Kidney capillary endothelial cell (primary cell): ENCODE measurements at regions not wholly inside any gene's neighbourhood (a gene's known extent, or its start where the extent isn't known, plus 50 kb on each side); places are given as distances from the start of the nearest gene placed in this dataset.

Experiments
- DNase-seq: peaks from one replicate; pipeline ENCODE4 v3.0.0-alpha.2; 2018; ENCODE audit warnings: low spot score

DNA sequence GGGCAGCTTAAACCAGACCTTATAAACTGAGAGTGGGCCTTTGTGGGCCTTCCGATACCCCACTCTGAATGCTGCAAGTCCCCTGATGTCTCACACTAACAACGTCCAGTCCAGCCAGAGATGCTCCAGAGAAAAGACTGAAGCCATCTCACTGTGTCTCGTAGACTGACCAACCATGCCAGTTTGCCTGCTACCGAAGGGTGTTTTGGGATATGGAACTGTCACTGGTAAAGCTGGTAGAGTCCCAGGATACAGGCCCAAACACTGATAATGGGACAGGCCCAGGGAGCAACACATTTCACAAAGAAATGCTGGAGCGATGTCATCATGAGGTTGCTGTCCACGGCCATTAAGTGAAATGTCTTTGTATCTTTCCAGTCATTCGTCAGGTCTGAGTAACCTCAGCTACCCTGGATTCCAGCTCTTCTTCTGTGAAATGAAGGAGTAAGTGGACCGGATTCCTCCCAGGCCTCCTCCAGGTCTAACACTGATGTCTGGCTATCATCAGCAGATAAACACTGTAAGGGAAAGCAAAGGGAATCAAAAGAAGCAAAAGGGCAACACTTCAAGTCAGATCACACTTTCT lies 81.6 kb downstream of the SLC5A7 start:
- no peak for DNase-seq

DNA sequence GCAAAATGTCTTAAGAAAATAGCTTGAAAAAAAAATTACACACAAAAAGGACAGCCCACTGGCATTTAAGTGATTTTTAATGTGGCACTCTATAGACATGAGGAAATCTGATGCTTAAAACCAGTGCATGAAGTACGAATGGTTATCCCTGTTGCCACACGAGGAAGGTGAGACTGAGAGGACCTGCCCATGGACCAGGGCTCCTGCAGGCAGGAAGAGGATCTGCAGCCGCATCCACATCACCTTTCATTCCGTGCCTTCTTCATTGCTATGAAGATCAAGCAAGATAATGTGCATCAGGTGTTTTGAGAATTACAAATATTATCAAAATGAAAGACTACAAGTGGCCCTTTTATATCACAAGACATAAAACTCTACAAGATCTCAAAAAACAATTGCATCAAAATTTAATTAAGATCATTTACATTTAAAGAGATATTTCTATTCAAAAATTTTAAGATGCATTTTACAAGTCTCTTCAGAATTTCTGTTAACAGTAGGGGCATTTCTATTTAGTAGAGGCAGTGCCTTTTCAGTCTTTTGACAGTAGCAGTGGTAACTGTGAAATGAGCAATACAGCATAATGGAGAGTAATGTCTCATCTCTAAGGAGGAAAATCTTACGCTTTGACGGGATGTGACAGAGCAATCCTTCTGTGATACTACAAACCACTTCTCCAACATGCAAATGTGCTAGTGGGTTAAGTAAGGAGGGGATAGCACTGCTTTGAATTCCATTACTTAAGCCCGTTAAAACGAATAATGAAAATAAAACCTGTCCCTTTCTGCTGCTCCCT lies 83.4 kb downstream of the SLC5A7 start:
- no peak for DNase-seq

DNA sequence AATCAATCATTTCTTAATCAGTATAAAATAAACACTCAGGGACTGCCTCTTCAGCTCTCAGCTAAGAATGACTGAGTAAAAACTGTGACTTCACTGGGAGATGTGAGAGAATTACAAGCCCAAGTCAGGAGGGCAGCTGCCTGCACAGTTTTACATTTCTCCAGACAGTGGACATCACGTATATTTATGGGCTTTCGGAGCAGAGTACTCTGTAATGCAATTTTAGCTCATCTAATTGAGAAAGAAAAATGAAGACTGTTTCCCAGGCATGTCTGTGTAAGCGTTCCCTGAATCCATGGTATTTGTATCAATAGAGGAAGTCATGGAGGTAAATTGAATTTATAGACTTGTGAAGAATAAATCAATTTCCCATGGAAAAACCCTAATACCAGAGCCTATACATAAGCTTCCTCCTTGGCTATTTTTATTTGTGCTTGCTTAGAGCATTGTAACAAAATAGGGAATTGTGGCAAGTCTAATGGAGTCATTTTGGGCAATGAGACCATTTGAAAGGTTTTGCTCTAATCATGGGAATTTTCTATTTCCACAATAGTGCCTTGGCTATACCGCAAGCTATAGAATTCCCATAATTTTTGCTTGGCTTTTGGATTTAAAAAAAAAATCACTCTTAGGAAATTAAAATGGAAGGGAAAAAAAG lies 87.2 kb downstream of the SLC5A7 start:
- DNase-seq = no peak

DNA sequence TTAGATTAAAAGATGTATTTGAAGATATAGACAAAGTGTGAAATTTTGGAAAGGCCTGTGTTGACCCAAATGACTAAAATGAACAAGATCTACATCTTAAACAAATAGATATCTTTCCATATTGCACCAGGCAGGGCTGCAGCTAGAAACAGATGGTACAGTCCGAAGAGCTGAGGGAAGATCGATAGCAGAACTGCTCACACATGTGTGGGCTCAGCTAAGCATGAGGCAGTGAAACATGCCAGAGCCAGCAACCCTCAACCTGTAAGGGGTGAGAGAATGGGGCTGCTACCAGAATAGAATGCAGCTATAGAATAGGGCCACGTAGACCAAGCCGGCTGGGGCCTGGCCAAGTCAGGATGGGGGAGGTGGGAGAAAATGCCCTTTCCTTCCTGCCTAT lies 87.8 kb downstream of the SLC5A7 start:
- no peak for DNase-seq

DNA sequence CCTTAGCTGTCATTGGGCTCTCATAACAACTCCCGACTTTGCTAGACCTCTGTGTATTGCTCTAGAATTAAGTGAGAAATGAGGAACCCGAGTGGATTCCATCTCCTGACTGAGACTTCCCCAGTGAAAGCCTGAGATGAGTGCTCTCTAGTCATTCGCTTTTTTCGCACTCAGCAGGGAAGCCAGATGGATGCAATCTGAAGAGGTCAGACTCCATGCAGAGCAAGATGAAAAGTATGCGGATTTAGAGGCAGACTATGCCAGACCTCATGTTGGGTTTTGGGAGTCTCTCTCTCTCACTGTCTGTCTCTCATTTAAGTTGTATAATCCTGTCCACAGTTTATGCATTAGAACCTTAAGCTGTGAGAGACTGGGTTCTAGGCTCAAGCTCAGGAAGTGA lies 88.6 kb downstream of the SLC5A7 start:
- no peak for DNase-seq

DNA sequence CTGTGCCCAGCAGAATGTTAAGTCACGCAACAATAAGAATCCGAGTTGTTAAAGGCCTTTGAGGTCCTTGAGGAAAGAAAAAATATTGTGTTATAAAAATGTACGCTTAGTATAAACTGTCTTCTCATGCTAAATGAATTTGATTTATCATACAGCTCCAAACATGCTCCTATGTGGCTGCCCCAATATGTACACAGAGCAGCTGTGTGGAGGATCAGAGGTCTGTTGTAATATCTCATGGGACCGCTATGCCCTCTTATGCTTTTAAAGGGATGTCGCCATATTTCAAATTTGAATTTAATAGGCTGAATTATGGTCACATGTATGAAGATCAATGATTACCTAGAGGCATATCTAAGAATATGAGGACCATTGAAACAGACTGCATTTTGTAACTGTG lies 90.2 kb downstream of the SLC5A7 start:
- no peak for DNase-seq

DNA sequence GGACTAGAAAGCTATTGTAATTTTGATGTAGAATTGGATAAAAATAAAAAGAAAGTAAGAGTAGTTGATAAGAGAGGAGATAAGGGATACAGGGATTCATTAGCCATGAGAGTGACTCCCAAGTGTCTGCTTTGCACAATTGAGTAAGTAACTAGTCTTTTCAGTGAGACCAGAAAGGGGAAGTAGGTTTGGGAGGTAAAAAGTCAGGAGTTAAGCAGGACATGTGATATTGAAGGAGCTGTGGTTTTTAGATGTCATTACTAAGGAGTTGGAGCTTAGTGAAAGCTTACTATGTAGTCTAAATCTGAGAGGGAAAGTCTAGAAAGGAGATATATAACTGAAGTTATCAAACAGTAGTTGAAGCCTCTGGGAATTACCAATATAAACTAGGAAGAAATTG lies 93.4 kb downstream of the SLC5A7 start:
- DNase-seq = no peak

DNA sequence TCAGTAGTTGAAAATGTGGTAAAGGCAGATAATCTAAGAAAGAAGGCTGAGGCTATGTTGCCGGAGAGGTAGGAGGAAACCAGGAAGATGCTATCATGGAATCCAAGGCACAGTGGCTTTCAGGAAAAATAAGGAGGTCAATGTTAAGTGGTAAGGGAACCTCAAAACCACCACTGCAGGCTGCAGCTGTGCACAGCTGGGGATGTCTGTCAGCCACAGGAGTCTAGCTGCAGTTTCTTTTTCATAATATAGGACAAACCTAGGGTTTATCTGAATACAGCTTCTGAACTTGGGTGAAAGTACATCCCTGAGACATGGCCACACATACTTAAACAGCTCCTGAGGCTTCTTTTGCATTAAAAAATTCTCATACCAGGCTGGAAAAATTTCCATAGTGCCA lies 93.9 kb downstream of the SLC5A7 start:
- no peak for DNase-seq

DNA sequence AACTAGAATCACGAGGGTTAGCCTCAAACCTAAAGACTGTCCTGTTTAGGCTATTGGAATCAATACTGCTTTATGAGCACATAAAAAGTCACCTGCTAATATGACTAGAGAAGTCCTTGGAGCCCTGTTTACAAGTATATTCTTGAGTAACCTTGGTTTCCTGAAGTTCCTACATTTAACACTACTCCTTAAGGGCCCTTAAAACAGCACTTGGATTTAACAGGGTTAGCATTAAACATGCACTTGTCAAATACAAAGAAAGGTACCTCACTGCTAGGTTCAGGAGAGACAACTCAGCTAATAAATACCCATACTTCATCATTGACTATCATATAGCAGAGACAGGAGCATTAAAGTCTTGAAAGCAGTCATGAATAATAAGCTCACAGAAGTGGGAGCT lies 96.7 kb downstream of the SLC5A7 start:
- DNase-seq = no peak

DNA sequence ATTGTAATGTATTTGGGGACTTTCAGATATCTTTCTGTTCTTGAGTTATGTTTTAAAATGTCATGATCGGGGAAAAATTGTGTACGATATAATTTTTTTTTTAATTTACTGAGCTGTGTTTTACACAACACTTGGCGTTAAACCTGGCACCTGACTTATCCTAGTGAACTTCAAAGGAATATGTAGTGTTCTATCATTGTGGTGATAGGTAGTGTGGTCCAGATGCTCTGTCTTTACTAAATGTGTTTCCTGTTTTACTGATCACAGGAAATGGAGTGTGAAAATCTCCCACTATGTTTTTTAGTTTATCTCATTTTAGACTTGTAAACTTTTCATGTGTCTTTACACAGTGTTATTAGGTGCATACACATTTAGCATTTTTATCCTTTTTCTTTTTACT lies 98.0 kb downstream of the SLC5A7 start:
- no peak for DNase-seq

DNA sequence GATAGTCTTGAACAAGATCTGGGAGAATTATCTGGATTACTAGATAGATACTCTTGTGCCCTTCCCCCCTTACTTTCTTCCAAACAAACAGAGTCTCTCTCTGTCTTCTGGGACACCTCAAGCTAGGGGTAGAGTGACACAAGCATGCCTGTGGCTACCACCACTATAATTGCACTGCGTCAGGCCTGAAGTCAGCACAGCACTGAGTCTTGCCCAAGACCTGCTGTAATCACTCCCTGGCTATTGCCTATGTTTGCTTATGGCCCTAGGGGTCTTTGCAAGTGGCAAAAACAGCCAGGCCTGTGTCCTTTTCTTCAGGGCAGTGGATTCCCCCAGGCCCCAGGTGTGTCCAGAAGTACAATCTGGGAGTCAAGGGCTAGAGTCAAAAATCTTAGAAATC lies 106.6 kb downstream of the SLC5A7 start:
- DNase-seq = no peak

DNA sequence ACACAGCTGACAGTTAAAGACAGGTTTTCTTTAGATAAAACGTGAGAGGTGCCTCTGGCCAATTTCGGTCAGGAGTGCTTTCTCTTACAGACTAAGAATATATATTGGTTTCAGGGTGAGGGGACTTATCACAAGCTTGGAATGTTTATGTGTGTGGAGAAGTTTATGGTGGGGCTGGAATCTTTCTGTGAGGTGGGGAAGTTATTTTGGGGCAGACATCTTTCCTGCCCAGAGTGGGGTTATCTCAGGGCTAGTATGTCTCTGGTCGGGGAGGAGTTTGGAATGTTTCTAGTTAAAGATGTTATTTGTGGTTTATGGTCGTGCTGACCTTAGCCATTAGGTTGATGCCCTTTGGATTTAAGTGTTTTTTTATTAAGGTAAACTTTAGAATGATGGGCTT lies 115.2 kb downstream of the SLC5A7 start:
- DNase-seq = no peak

DNA sequence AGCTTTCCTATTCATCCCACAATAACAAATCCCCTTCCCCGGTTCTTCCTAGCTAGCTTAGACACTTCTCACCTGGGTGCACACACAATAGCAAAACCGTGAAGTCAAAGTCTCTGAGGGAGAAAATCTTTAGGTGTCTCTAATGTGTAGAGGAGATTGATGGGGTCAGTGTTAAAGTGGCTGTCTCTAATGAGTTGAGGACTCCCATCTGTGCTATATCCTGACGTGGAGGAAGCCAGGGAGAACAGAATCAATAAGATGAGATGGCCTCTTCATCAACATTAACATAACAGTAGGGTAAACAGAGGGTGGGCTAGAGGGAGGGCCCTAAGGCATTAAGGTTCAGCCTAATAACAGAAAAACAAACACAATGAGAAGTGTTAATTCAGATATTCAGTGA lies 120.4 kb downstream of the SLC5A7 start:
- DNase-seq = no peak

DNA sequence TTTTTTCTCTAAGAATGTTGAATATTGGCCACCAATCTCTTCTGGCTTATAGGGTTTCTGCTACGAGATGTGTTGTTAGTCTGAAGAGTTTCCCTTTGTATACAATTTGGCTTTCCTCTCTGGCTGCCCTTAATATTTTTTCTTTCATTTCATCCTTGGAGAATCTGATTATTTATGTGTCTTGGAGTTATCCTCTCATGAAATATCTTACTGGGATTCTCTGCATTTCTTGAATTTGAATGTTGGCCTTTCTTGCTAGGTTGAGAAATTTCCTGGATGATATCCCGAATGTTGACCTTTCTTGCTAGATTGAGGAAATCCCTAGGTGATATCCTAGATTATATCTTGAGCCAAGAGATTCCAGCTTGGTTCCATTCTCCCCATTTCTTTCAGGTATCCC lies 125.6 kb downstream of the SLC5A7 start:
- no peak for DNase-seq

DNA sequence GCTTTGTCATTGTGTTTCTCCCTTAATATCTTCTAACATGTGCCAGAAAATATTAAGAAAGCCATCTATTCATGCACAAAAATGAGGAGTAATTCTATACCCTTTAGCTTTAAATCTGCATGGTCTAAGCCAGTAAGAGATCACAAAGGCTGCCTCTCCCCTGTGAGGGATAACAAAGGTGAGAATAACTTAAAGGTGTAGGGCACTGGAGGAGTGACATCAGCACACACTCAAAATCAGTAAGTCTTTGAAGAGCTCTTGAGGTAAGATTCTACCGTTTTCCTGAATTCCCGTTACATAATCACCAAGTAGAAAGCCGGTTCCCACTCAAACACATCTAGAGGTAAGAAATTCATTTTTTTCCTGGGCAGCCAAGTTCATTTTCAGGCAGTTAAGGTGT lies 123.9 kb upstream of the SULT1C3 start:
- DNase-seq = no peak

DNA sequence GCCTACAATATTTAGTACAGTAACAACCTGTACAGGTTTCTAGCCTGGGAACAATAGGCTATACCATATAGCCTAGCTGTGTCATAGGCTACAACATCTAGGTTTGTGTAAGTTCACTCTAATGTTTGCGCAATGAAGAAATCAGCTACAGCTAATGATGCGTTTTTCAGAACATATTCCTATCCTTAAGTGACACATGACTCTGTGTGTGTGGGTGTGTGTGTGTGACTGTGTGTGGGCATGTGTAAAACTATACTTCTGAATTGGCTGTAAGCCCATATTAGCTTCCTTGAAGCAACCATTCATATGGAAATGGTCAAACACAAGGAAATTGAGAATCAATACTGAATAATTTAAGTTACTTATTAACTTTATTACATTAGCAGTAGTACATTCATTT lies 120.8 kb upstream of the SULT1C3 start:
- no peak for DNase-seq

DNA sequence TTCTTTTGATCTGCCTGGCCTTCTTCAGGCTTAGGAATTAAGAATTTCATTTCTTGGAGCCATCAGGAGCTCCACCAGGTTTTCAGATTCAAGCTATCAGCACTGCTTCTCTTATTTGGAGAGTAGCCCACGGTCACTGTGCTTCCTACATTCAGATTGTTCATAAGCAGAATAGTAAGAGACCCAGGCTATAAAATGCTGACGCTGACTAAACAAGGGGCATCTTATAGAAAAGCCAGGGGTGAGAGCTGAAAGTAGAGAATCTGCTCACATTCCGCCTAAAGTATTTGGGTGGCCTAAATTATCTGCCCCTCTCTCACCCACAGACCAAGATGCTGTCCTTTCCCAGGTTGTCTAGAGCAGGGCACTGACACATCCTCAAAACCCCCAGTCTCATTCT lies 120.3 kb upstream of the SULT1C3 start:
- no peak for DNase-seq

DNA sequence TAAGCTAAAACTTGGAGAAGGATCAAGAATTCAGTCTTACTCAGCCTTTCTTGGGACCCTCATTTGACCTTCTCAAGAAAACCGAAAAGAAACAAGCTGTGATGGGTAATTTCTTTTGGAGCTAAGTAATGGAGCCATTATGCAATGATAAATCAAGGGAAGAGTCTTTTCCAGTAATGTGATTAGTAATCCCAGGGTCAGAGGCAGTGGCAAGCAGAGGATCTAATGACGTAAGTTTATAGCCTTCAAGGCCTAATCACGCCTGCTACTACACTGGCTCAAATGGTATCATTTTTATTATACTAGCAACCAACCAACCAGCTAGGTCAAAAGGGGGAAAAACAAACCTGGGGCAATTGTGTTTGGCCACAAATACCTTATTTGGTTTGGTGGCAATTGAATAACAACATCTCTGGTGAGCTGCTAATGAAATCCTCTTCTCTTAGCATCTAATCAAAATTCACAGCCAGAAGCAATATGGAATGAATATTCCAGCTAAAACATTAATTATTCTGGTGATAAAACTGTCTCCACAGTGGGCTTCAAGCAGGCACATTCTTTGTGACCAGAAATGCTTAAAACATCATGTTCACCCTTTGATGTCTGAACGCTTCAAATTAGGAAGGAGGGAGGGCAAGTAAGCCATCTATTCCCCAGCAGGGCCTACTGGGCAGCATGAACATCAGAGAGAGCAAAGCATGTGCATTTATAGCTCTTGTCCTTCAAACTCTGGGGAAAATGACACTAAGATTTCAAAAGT lies 114.9 kb upstream of the SULT1C3 start:
- DNase-seq = no peak

DNA sequence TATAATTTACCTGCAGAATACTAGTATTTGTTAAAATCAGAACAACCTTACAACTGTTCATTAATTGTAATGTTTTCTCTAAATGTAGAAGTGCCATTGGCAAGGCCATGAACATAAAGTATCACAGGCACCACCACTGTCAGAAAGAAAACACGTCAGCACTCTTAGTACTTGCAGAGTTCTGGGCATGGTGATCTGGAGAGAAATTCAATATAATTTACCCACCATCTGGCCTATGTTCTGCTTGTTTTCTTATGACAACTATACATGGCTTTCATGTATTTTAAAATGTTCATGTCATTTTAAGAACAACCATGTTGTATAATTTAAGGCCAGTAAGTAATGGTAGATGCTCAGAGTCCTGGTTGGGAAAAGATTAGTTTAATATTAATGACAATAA lies 114.2 kb upstream of the SULT1C3 start:
- DNase-seq = no peak

DNA sequence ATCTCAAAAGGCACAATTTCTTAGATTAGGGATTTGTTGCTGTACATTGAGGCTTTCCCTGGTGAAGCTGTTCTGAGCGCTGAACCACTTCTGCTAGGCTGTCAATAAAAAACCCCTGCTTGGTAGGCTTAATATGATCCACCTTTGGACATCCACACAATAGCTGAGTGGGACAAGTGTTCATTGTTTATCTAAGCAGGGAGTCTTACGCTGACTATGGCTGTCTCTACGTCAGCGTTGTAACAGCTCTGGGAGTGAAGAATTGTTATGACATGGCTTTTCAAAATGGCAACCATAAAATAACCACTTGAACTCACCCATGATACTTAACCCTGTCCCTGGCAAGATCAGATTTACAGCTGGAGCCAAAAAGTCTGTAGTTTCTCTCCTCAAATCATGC lies 111.5 kb upstream of the SULT1C3 start:
- no peak for DNase-seq

DNA sequence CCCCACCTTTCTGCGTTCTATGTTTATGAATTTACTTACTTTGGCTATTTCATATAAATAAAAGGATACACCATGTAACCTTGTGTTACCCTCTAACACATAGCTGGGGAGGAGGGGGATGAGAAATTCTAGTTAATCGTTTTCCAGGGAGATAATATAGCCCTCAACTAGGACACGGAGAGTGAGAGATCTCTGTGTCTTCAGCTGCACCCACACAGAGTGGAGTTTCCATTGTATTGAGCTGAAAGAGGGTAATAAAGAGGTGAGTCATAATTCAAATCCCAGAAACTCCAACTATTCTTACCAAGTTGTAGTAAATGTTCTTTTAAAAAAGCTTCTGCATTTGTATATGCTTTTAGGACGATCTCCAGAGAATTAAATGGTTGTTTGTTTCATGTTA lies 110.1 kb upstream of the SULT1C3 start:
- no peak for DNase-seq

DNA sequence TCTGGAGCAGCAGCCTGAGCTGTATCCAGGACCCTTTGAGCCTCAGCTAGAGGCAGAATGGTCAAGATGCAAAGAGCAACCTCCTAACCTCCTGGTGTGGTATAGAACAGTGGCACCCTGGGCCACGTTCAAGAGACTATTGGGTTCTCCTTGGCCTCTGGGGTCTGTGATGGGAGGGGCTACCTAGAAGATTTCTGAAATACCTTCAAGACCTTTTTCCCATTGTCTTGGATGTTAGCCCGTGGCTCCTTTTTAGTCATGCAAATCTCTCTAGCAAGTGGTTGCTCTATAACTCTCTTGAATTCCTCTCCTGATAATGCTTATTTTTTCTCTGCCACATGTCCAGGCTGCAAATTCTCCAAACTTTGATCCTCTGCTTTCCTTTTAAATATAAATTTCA lies 106.3 kb upstream of the SULT1C3 start:
- no peak for DNase-seq

DNA sequence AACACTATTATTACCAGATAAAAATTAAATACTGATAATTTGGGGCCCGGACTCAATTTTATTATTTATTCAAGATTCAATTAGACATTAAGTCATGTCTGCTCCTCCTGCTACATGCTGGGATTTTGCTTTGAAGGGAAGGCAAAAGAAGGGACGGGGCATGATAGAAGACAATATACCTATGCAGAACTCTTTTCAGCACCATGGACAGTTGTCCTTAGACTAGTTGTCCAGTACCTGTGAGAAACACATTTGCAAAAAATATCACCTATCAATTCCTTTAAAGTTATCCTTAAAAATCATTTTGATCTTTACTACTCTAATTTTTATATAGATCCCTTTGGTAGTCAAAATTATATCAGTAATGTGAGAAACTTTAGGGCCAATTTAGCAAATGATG lies 100.2 kb upstream of the SULT1C3 start:
- DNase-seq = no peak
